Spleen (tissue), 7 donors: ENCODE measurements at regions not wholly inside any gene's neighbourhood (a gene's known extent, or its start where the extent isn't known, plus 50 kb on each side); places are given as distances from the start of the nearest gene placed in this dataset.

Experiments used
- POLR2A ChIP-seq, 3 donors: fragments of 450-650 bp; IDR thresholded peaks; one replicate each; pipeline ENCODE4 v1.5.1; 2017; ENCODE audit warnings: antibody characterized with exemption in 3 of 3, mild to moderate bottlenecking in 1 of 3
- POLR2AphosphoS5 ChIP-seq, 3 donors: sonication (generic); formaldehyde crosslinking; IDR thresholded peaks; one replicate each; pipeline ENCODE4 v1.5.1; 2017; ENCODE audit warnings: antibody characterized with exemption in 3 of 3
- TF ChIP-seq, protein P1 (sequence below), 11 experiments: fragments of 200-600 bp in 7 of 11; fragments of 450-650 bp in 4 of 11; sonication (generic) in 4 of 11; IDR thresholded peaks in 8 of 11; conservative IDR thresholded peaks in 3 of 11; 1 replicate in 7 of 11; 2 replicates in 4 of 11; pipeline versions ENCODE4 v1.4.0 to v1.8.0; 2016 to 2021; ENCODE audit warnings: antibody characterized with exemption in 11 of 11, inconsistent platforms in 4 of 11, mild to moderate bottlenecking in 1 of 11
- donor health status: DM: no; HTN: no; CAD: no; lungs with moderate emphysema.
- donor health status: DM: no; HTN: no; CAD: no.
- donor health status: DM: no; HTN: no; CAD: no.

DNA sequence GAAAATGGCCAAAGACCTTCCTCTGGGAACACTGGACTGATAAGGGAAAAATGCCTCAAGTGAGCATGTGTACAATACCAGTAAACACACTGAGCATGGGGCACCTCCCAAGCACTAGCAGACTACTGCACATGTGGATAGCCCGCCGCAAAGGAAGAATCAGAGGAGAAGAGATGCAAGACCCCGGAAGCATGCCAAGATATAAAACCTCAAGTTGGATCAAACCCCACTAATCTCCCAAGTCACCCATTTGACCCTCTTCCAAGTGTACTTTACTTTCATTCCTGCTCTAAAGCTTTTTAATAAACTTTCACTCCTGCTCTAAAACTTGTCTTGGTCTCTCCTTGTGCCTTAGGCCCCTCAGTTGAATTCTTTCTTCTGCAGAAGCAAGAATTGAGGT is 121.1 kb upstream of the PLAAT1 start:
- TF ChIP-seq, protein P1, sequence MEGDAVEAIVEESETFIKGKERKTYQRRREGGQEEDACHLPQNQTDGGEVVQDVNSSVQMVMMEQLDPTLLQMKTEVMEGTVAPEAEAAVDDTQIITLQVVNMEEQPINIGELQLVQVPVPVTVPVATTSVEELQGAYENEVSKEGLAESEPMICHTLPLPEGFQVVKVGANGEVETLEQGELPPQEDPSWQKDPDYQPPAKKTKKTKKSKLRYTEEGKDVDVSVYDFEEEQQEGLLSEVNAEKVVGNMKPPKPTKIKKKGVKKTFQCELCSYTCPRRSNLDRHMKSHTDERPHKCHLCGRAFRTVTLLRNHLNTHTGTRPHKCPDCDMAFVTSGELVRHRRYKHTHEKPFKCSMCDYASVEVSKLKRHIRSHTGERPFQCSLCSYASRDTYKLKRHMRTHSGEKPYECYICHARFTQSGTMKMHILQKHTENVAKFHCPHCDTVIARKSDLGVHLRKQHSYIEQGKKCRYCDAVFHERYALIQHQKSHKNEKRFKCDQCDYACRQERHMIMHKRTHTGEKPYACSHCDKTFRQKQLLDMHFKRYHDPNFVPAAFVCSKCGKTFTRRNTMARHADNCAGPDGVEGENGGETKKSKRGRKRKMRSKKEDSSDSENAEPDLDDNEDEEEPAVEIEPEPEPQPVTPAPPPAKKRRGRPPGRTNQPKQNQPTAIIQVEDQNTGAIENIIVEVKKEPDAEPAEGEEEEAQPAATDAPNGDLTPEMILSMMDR (IDR thresholded peaks at IDR 0.05 in 8 of 11, conservative IDR thresholded peaks at IDR 0.05 in 3 of 11) = no peak
- TF ChIP-seq POLR2AphosphoS5 (IDR thresholded peaks at IDR 0.05) = no peak
- no peak for TF ChIP-seq POLR2A (IDR thresholded peaks at IDR 0.05)
